ENCODE measurements at regions not wholly inside any gene's neighbourhood (a gene's known extent, or its start where the extent isn't known, plus 50 kb on each side); places are given as distances from the start of the nearest gene placed in this dataset.
A peak's percentile ranks its signal among the peaks of the same experiment; 100 is the strongest.

- Histone ChIP-seq H3K27me3 (ENCODE audit: control insufficient read depth, insufficient read depth, low read length) (no peaks in the 10 kb centered on the region), H3K36me3 (ENCODE audit: control insufficient read depth, insufficient read depth, low read length) (no peaks in the 10 kb centered on the region), H3K27ac (ENCODE audit: low read length) (no peak overlapping the region), H3K4me1 (ENCODE audit: control insufficient read depth, insufficient read depth, low read length) (no peaks in the 10 kb centered on the region), H3K4me3 (ENCODE audit: low read length) (no peak overlapping the region), H3K9me3 (ENCODE audit: control insufficient read depth, low read depth, low read length) (peaks cover 7% of the 10 kb centered on the region)
- WGBS (ENCODE audit: insufficient coverage, low lambda C conversion rate): 40% methylated on average over 1 of the region's 3 CpGs
- DNase-seq: peak; percentile 44 to 63
Observed at GRCh38 chr2:117057016-117057415, 757.5 kb upstream of the DDX18 start.

- 86% methylated on average over 2 of the region's 3 CpGs for WGBS (ENCODE audit: insufficient coverage, low lambda C conversion rate)
- Histone ChIP-seq H3K36me3 (ENCODE audit: control insufficient read depth, insufficient read depth, low read length) (no peaks in the 10 kb centered on the region), H3K9me3 (ENCODE audit: control insufficient read depth, low read depth, low read length) (peaks cover 7% of the 10 kb centered on the region), H3K4me3 (ENCODE audit: low read length) (no peak overlapping the region), H3K27ac (ENCODE audit: low read length) (no peak overlapping the region), H3K27me3 (ENCODE audit: control insufficient read depth, insufficient read depth, low read length) (no peaks in the 10 kb centered on the region), H3K4me1 (ENCODE audit: control insufficient read depth, insufficient read depth, low read length) (no peaks in the 10 kb centered on the region)
- no peak for DNase-seq
Observed at GRCh38 chr2:117058366-117058765, 756.1 kb upstream of the DDX18 start.

GRCh38 chr2:117064021-117064420 lies 750.5 kb upstream of the DDX18 start:
- 80% methylated on average over 1 of the region's 2 CpGs for WGBS (ENCODE audit: insufficient coverage, low lambda C conversion rate)

GRCh38 chr2:117065912-117066311 lies 748.6 kb upstream of the DDX18 start:
- H3K36me3 ChIP-seq (ENCODE audit: control insufficient read depth, insufficient read depth, low read length): no peaks in the 10 kb centered on the region
- H3K9me3 ChIP-seq (ENCODE audit: control insufficient read depth, low read depth, low read length): no peaks in the 10 kb centered on the region
- H3K4me1 ChIP-seq (ENCODE audit: control insufficient read depth, insufficient read depth, low read length): no peaks in the 10 kb centered on the region
- H3K4me3 ChIP-seq (ENCODE audit: low read length): no peak overlapping the region
- 80% methylated on average over 1 of the region's 4 CpGs for WGBS (ENCODE audit: insufficient coverage, low lambda C conversion rate)
- H3K27me3 ChIP-seq (ENCODE audit: control insufficient read depth, insufficient read depth, low read length): no peaks in the 10 kb centered on the region
- no peak for DNase-seq
- no peak overlapping the region for H3K27ac ChIP-seq (ENCODE audit: low read length)

More at GRCh38 chr2:117064021-117064420, 750.5 kb upstream of the DDX18 start:
- Histone ChIP-seq H3K4me3 (ENCODE audit: low read length) (no peak overlapping the region), H3K27me3 (ENCODE audit: control insufficient read depth, insufficient read depth, low read length) (no peaks in the 10 kb centered on the region), H3K4me1 (ENCODE audit: control insufficient read depth, insufficient read depth, low read length) (no peaks in the 10 kb centered on the region), H3K9me3 (ENCODE audit: control insufficient read depth, low read depth, low read length) (no peaks in the 10 kb centered on the region), H3K36me3 (ENCODE audit: control insufficient read depth, insufficient read depth, low read length) (no peaks in the 10 kb centered on the region), H3K27ac (ENCODE audit: low read length) (no peak overlapping the region)
- no peak for DNase-seq

GRCh38 chr2:117067900-117068299 lies 746.6 kb upstream of the DDX18 start:
- Histone ChIP-seq H3K9me3 (ENCODE audit: control insufficient read depth, low read depth, low read length) (peaks cover 7% of the 10 kb centered on the region), H3K36me3 (ENCODE audit: control insufficient read depth, insufficient read depth, low read length) (no peaks in the 10 kb centered on the region), H3K27ac (ENCODE audit: low read length) (peak overlapping the region; percentile 43), H3K4me3 (ENCODE audit: low read length) (no peak overlapping the region), H3K27me3 (ENCODE audit: control insufficient read depth, insufficient read depth, low read length) (no peaks in the 10 kb centered on the region), H3K4me1 (ENCODE audit: control insufficient read depth, insufficient read depth, low read length) (no peaks in the 10 kb centered on the region)
- 100% methylated on average over 1 of the region's 4 CpGs for WGBS (ENCODE audit: insufficient coverage, low lambda C conversion rate)
- peak in 1 of 2 donors; percentile 55 for DNase-seq

- Histone ChIP-seq H3K27ac (ENCODE audit: low read length) (peak overlapping the region; percentile 40), H3K36me3 (ENCODE audit: control insufficient read depth, insufficient read depth, low read length) (no peaks in the 10 kb centered on the region), H3K4me3 (ENCODE audit: low read length) (no peak overlapping the region), H3K27me3 (ENCODE audit: control insufficient read depth, insufficient read depth, low read length) (no peaks in the 10 kb centered on the region), H3K9me3 (ENCODE audit: control insufficient read depth, low read depth, low read length) (peaks cover 7% of the 10 kb centered on the region), H3K4me1 (ENCODE audit: control insufficient read depth, insufficient read depth, low read length) (no peaks in the 10 kb centered on the region)
- peak; percentile 77 to 83 for DNase-seq
- WGBS (ENCODE audit: insufficient coverage, low lambda C conversion rate): 67% methylated on average over 1 of the region's 2 CpGs
Observed at GRCh38 chr2:117068371-117068770, 746.1 kb upstream of the DDX18 start.

GRCh38 chr2:117071556-117072102 lies 742.9 kb upstream of the DDX18 start:
- no peaks in the 10 kb centered on the region for H3K4me1 ChIP-seq (ENCODE audit: control insufficient read depth, insufficient read depth, low read length)
- no CpG with 5 or more reads among the region's 31 CpGs for WGBS (ENCODE audit: insufficient coverage, low lambda C conversion rate)
- H3K27me3 ChIP-seq (ENCODE audit: control insufficient read depth, insufficient read depth, low read length): no peaks in the 10 kb centered on the region
- DNase-seq: no peak
- no peak overlapping the region for H3K27ac ChIP-seq (ENCODE audit: low read length)
- H3K9me3 ChIP-seq (ENCODE audit: control insufficient read depth, low read depth, low read length): peaks cover 7% of the 10 kb centered on the region
- H3K36me3 ChIP-seq (ENCODE audit: control insufficient read depth, insufficient read depth, low read length): no peaks in the 10 kb centered on the region
- H3K4me3 ChIP-seq (ENCODE audit: low read length): no peak overlapping the region

- no peak for DNase-seq
- Histone ChIP-seq H3K9me3 (ENCODE audit: control insufficient read depth, low read depth, low read length) (peaks cover 10% of the 10 kb centered on the region), H3K4me3 (ENCODE audit: low read length) (no peak overlapping the region), H3K36me3 (ENCODE audit: control insufficient read depth, insufficient read depth, low read length) (no peaks in the 10 kb centered on the region), H3K27ac (ENCODE audit: low read length) (no peak overlapping the region), H3K27me3 (ENCODE audit: control insufficient read depth, insufficient read depth, low read length) (no peaks in the 10 kb centered on the region), H3K4me1 (ENCODE audit: control insufficient read depth, insufficient read depth, low read length) (no peaks in the 10 kb centered on the region)
- no CpG with 5 or more reads among the region's 4 CpGs for WGBS (ENCODE audit: insufficient coverage, low lambda C conversion rate)
Observed at GRCh38 chr2:117074756-117075155, 739.7 kb upstream of the DDX18 start.

GRCh38 chr2:117085256-117085655 lies 729.2 kb upstream of the DDX18 start:
- no peak for DNase-seq
- Histone ChIP-seq H3K9me3 (ENCODE audit: control insufficient read depth, low read depth, low read length) (no peaks in the 10 kb centered on the region), H3K36me3 (ENCODE audit: control insufficient read depth, insufficient read depth, low read length) (no peaks in the 10 kb centered on the region), H3K27me3 (ENCODE audit: control insufficient read depth, insufficient read depth, low read length) (no peaks in the 10 kb centered on the region), H3K4me3 (ENCODE audit: low read length) (no peak overlapping the region), H3K27ac (ENCODE audit: low read length) (no peak overlapping the region), H3K4me1 (ENCODE audit: control insufficient read depth, insufficient read depth, low read length) (peaks cover 3% of the 10 kb centered on the region)
- 83% methylated on average over 1 of the region's 3 CpGs for WGBS (ENCODE audit: insufficient coverage, low lambda C conversion rate)

- Histone ChIP-seq H3K27ac (ENCODE audit: low read length) (no peak overlapping the region), H3K4me3 (ENCODE audit: low read length) (no peak overlapping the region), H3K4me1 (ENCODE audit: control insufficient read depth, insufficient read depth, low read length) (peaks cover 3% of the 10 kb centered on the region), H3K27me3 (ENCODE audit: control insufficient read depth, insufficient read depth, low read length) (no peaks in the 10 kb centered on the region), H3K9me3 (ENCODE audit: control insufficient read depth, low read depth, low read length) (no peaks in the 10 kb centered on the region), H3K36me3 (ENCODE audit: control insufficient read depth, insufficient read depth, low read length) (no peaks in the 10 kb centered on the region)
- no peak for DNase-seq
- no CpG with 5 or more reads among the region's 1 CpG for WGBS (ENCODE audit: insufficient coverage, low lambda C conversion rate)
Observed at GRCh38 chr2:117085737-117086136, 728.8 kb upstream of the DDX18 start.

GRCh38 chr2:117086174-117086942 lies 728.1 kb upstream of the DDX18 start:
- Histone ChIP-seq H3K4me1 (ENCODE audit: control insufficient read depth, insufficient read depth, low read length) (peaks cover 3% of the 10 kb centered on the region), H3K9me3 (ENCODE audit: control insufficient read depth, low read depth, low read length) (no peaks in the 10 kb centered on the region), H3K36me3 (ENCODE audit: control insufficient read depth, insufficient read depth, low read length) (no peaks in the 10 kb centered on the region), H3K27me3 (ENCODE audit: control insufficient read depth, insufficient read depth, low read length) (no peaks in the 10 kb centered on the region), H3K4me3 (ENCODE audit: low read length) (no peak overlapping the region), H3K27ac (ENCODE audit: low read length) (no peak overlapping the region)
- DNase-seq: no peak
- 100% methylated on average over 1 of the region's 3 CpGs for WGBS (ENCODE audit: insufficient coverage, low lambda C conversion rate)

All from large intestine (tissue), 3 donors.